Panc1 (cell line): ENCODE measurements at regions not wholly inside any gene's neighbourhood (a gene's known extent, or its start where the extent isn't known, plus 50 kb on each side); places are given as distances from the start of the nearest gene placed in this dataset.

Experiments
- ATAC-seq: fragments of 200-7000 bp; cut with Tn5 transposase; 2 replicates; pipeline ENCODE4 v1.9.1; 2020; ENCODE audit warnings: mild to moderate bottlenecking, moderate library complexity
- BruUV-seq: library from RNA; stranded (reverse); fragments of 400-500 nt; replicated peaks from 2 replicates; lab custom pipeline; 2021; lab: Mats Ljungman, UMichigan
- CTCF ChIA-PET: fragments of 300-600 bp; sonication (Branson Sonifier 250); formaldehyde crosslinking; loops from one replicate; lab custom pipeline; 2022; ENCODE audit warnings: antibody characterized with exemption; lab: Charles Lee
- POLR2A ChIA-PET: fragments of 300-600 bp; sonication (Branson Sonifier 250); formaldehyde crosslinking; loops from one replicate; lab custom pipeline; 2022; ENCODE audit warnings: antibody characterized with exemption; lab: Charles Lee
- DNase-seq: peaks from one replicate; pipeline ENCODE4 v3.0.0-alpha.2; 2010; ENCODE audit warnings: low read depth, low spot score
- H3K27ac ChIP-seq: 2 replicates; pipeline ENCODE4 v1.5.1; 2011; ENCODE audit warnings: mild to moderate bottlenecking, low read length, inconsistent platforms
- H3K27me3 ChIP-seq: fragments of 200-500 bp; sonication (Bioruptor generic); 2 replicates; pipeline ENCODE4 v1.6.0; 2014; ENCODE audit warnings: low read length, inconsistent platforms; ENCODE audit not compliant: control insufficient read depth, insufficient read depth
- H3K36me3 ChIP-seq: fragments of 200-500 bp; sonication (Bioruptor generic); 2 replicates; pipeline ENCODE4 v1.5.1; 2014; ENCODE audit warnings: inconsistent platforms, mild to moderate bottlenecking, low read length, moderate library complexity; ENCODE audit not compliant: control insufficient read depth, insufficient read depth
- H3K4me1 ChIP-seq: 2 replicates; pipeline ENCODE4 v1.5.1; 2011; ENCODE audit warnings: inconsistent platforms, mild to moderate bottlenecking, low read length, moderate library complexity; ENCODE audit not compliant: control insufficient read depth, insufficient read depth
- H3K4me3 ChIP-seq, 2 experiments: 2 replicates each; pipeline ENCODE4 v1.5.1; 2011 to 2012; ENCODE audit warnings: low read depth in 2 of 2, low read length in 2 of 2, mild to moderate bottlenecking in 2 of 2, inconsistent platforms in 1 of 2, moderate library complexity in 1 of 2
- H3K9me3 ChIP-seq: fragments of 200-500 bp; sonication (Bioruptor generic); 2 replicates; pipeline ENCODE4 v1.5.1; 2014; ENCODE audit warnings: low read depth, mild to moderate bottlenecking, inconsistent platforms, low read length, moderate library complexity; ENCODE audit not compliant: control insufficient read depth, insufficient read depth
- CTCF ChIP-seq: fragments of 450-650 bp; IDR thresholded peaks from 2 replicates; pipeline ENCODE4 v1.5.1; 2017; ENCODE audit warnings: mild to moderate bottlenecking
- POLR2AphosphoS5 ChIP-seq: IDR thresholded peaks from 2 replicates; pipeline ENCODE4 v1.6.1; 2012; ENCODE audit warnings: mild to moderate bottlenecking, low read depth, low read length, moderate library complexity
- REST ChIP-seq, 2 experiments: IDR thresholded peaks; 2 replicates each; pipeline ENCODE4 v1.6.1; 2011 to 2012; ENCODE audit warnings: low read depth in 2 of 2, control low read depth in 1 of 2, low read length in 1 of 2, mild to moderate bottlenecking in 1 of 2, moderate library complexity in 1 of 2; ENCODE audit not compliant: insufficient read depth in 1 of 2
- SIN3A ChIP-seq: IDR thresholded peaks from 2 replicates; pipeline ENCODE4 v1.6.1; 2012; ENCODE audit warnings: low read depth, mild to moderate bottlenecking, low read length, moderate library complexity, borderline replicate concordance; ENCODE audit not compliant: insufficient read depth
- TCF7L2 ChIP-seq: IDR thresholded peaks from 2 replicates; pipeline ENCODE4 v1.6.1; 2011; ENCODE audit warnings: mild to moderate bottlenecking, low read depth, low read length, inconsistent platforms
- in situ Hi-C: cut with HindIII; loops from 2 replicates; pipeline ENCODE4 v1.10.0; 2016; ENCODE audit warnings: low sequenced_read_pairs, low pct_unique_long_range_greater_than_20kb
- intact Hi-C: fragments of 100-400 bp; cut with micrococcal nuclease; formaldehyde crosslinking; loops from one replicate; pipeline ENCODE4 v1.10.0; 2022; ENCODE audit not compliant: unreplicated experiment

GRCh38 chr3:98990657-98991056 lies 89.2 kb upstream of the DCBLD2 start:
- in situ Hi-C loops, result no loop called here
- H3K36me3 ChIP-seq, result no peaks in the 10 kb centered on the region
- H3K9me3 ChIP-seq, result no peaks in the 10 kb centered on the region
- no peak for DNase-seq
- H3K4me3 ChIP-seq, result no peak overlapping the region
- H3K27me3 ChIP-seq, result peaks cover 2% of the 10 kb centered on the region; the same call in 1 of the 2 replicates
- no peaks in the 10 kb centered on the region for H3K4me1 ChIP-seq
- intact Hi-C loops, result loop anchor here (5.0 to 10.0 kb wide), 2 partner anchors 56 to 388 kb away; no protein-coding TSS in a partner anchor
- BruUV-seq, result no TSS peak
- TF ChIP-seq CTCF (no peak), REST (IDR thresholded peaks at IDR 0.05; ENCODE audit: insufficient read depth in 1 of 2, low read depth in 2 of 2, low read length in 1 of 2) (no peak), POLR2AphosphoS5 (no peak), TCF7L2 (no peak), SIN3A (no peak)
- no peak overlapping the region for H3K27ac ChIP-seq
- POLR2A ChIA-PET, result no interaction called here
- no peak for ATAC-seq
- CTCF ChIA-PET, result no interaction called here

- ATAC-seq, result peak; percentile 53; the same call in 1 of the 2 replicates
- no peaks in the 10 kb centered on the region for H3K36me3 ChIP-seq
Measured at GRCh38 chr3:98986073-98986472, 84.6 kb upstream of the DCBLD2 start.

More at GRCh38 chr3:98986073-98986472, 84.6 kb upstream of the DCBLD2 start:
- in situ Hi-C loops, result no loop called here
- CTCF ChIA-PET, result no interaction called here
- peaks cover 2% of the 10 kb centered on the region; the same call in 1 of the 2 replicates for H3K27me3 ChIP-seq
- BruUV-seq, result no TSS peak
- H3K27ac ChIP-seq, result no peak overlapping the region
- TF ChIP-seq SIN3A (no peak), REST (IDR thresholded peaks at IDR 0.05; ENCODE audit: insufficient read depth in 1 of 2, low read depth in 2 of 2, low read length in 1 of 2) (no peak), POLR2AphosphoS5 (no peak), TCF7L2 (no peak), CTCF (no peak)
- POLR2A ChIA-PET, result no interaction called here
- no peak overlapping the region for H3K4me3 ChIP-seq
- no peaks in the 10 kb centered on the region for H3K9me3 ChIP-seq
- no peak for DNase-seq
- no peaks in the 10 kb centered on the region; the same call in 1 of the 2 replicates for H3K4me1 ChIP-seq
- intact Hi-C loops, result no loop called here
